ENCODE measurements at regions not wholly inside any gene's neighbourhood (a gene's known extent, or its start where the extent isn't known, plus 50 kb on each side); places are given as distances from the start of the nearest gene placed in this dataset.

DNA sequence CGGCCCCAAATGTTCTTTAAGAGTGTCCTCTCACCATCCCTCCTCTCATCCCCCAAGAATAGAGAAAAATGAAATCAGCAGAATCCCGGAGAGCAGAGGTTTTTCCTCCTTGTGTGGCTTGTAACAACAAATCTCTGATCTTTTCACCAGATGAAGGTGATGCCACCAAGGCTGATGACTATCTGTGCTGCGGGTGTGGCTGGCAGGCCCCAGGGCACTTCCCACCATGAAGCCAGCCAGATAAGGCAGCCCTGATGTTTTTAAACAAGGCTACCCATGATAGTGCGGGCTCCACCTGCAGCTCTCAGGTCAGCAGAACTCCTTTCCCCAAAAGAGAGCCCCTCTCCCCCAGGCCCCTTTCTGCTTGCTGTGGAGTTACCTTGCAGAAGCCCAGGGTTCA is 58.0 kb upstream of the PARP11 start:
- Histone ChIP-seq H3K27ac (ENCODE audit: low read depth, low read length) (no peak overlapping the region), H3K36me3 (ENCODE audit: control insufficient read depth in 1 of 2, insufficient read depth in 2 of 2, low read length in 2 of 2) (no peaks in the 10 kb centered on the region), H3K4me1 (ENCODE audit: control insufficient read depth in 1 of 2, insufficient read depth in 2 of 2, low read length in 2 of 2) (no peaks in the 10 kb centered on the region), H3K27me3 (ENCODE audit: control insufficient read depth in 1 of 2, insufficient read depth in 2 of 2, low read length in 2 of 2) (peaks cover 0 to 6% of the 10 kb centered on the region in 2 donors), H3K9me3 (ENCODE audit: control insufficient read depth in 1 of 2, low read length in 2 of 2) (no peaks in the 10 kb centered on the region), H3K4me3 (ENCODE audit: low read depth in 1 of 2, low read length in 2 of 2) (no peak overlapping the region), H3K9ac (ENCODE audit: low read depth in 1 of 2, low read length in 2 of 2) (no peak overlapping the region)

DNA sequence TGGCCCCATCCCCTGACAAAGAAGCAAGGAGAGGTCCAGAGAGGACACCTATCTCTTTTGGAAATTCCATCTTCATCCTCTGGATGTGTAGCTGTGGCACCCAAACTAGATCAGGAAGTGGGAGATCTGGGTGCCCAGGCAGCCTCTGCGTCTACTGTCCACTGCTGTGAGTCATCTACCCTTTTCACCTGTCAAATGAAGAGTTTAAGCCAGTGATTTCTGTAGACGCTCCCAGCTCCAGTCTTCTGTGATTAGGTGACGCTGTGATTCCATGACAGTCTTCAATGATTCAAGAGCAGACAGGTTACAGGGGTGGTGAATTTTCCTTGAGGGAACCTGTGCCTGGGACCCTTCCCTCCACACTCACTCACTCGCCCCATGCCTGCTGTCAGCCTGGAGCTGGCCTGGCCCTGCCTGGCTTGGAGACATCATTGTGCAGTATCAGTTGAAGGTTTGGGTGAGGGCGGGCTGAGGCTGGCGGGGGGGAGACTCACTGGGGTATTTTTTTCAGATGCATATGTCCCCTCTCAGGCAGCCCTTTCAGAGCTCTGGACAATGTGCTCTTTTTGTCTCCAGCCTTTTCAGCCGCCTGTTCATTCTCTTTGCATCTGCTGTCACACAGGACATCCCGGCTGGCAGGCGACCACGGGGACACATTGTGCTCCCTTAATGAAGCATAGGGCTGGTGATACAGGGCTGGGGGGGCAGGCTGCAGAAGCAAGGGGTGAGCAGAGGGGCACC is 56.8 kb upstream of the PARP11 start:
- H3K27ac ChIP-seq (ENCODE audit: low read depth, low read length), result no peak overlapping the region
- H3K4me1 ChIP-seq (ENCODE audit: control insufficient read depth in 1 of 2, insufficient read depth in 2 of 2, low read length in 2 of 2), result no peaks in the 10 kb centered on the region
- H3K4me3 ChIP-seq (ENCODE audit: low read depth in 1 of 2, low read length in 2 of 2), result no peak overlapping the region
- H3K36me3 ChIP-seq (ENCODE audit: control insufficient read depth in 1 of 2, insufficient read depth in 2 of 2, low read length in 2 of 2), result no peaks in the 10 kb centered on the region
- H3K9ac ChIP-seq (ENCODE audit: low read depth in 1 of 2, low read length in 2 of 2), result no peak overlapping the region
- no peaks in the 10 kb centered on the region for H3K9me3 ChIP-seq (ENCODE audit: control insufficient read depth in 1 of 2, low read length in 2 of 2)
- H3K27me3 ChIP-seq (ENCODE audit: control insufficient read depth in 1 of 2, insufficient read depth in 2 of 2, low read length in 2 of 2), result peaks cover 0 to 6% of the 10 kb centered on the region in 2 donors

DNA sequence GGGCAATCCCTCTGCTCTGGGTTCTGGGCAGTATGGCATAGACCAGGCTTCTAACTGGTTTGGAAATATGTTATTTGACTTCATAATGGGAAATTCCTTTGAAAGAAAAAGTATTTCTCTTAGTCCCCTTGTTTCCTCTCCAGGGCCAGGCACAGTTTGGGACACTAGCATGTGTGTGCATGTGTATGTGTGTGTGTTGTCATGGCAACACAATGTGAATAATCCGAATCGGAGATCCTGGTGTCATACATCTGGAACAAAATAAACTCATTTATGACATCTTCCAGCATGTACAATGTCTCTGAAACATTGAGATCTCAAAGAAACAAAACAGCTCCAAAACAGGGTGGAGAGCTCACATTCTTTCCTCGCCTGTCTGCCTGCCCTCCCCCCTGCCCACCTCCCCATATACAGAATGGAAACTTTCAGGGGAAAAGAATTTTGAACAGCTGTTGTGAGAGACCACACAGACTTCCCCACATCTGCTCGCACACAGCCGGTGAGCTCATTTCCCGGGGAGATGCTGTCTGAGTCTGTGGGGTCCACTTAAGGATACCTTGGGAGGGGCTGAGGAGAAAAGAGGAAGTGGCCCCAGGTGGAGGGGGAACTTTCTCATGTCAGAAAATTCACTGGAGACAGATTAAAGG is 55.5 kb upstream of the PARP11 start:
- no peaks in the 10 kb centered on the region for H3K4me1 ChIP-seq (ENCODE audit: control insufficient read depth in 1 of 2, insufficient read depth in 2 of 2, low read length in 2 of 2)
- no peak overlapping the region for H3K27ac ChIP-seq (ENCODE audit: low read depth, low read length)
- H3K27me3 ChIP-seq (ENCODE audit: control insufficient read depth in 1 of 2, insufficient read depth in 2 of 2, low read length in 2 of 2), result peaks cover 2 to 6% of the 10 kb centered on the region in 2 donors
- no peak overlapping the region for H3K9ac ChIP-seq (ENCODE audit: low read depth in 1 of 2, low read length in 2 of 2)
- no peaks in the 10 kb centered on the region for H3K36me3 ChIP-seq (ENCODE audit: control insufficient read depth in 1 of 2, insufficient read depth in 2 of 2, low read length in 2 of 2)
- H3K4me3 ChIP-seq (ENCODE audit: low read depth in 1 of 2, low read length in 2 of 2), result no peak overlapping the region
- H3K9me3 ChIP-seq (ENCODE audit: control insufficient read depth in 1 of 2, low read length in 2 of 2), result no peaks in the 10 kb centered on the region

DNA sequence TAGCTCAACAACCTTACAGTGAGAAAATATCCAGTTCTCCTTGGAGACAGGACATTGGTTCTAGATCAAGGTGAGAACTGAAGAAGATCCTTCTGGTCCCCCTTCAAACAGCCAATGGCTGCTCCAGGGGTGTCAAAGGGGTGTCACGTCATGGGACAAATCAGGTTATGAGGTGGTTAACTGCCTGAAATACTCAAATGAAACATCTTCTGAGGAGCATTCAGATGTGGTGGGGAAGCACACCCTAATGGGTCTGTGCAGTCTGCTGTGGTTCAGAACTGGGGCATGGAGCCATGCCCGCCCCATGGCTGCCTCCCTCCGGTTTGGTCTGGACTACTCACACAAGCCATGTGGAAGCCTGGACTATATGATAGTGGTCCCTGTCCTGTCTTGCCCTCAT is 52.4 kb upstream of the PARP11 start:
- Histone ChIP-seq H3K27me3 (ENCODE audit: control insufficient read depth in 1 of 2, insufficient read depth in 2 of 2, low read length in 2 of 2) (peaks cover 9 to 21% of the 10 kb centered on the region in 2 donors), H3K4me1 (ENCODE audit: control insufficient read depth in 1 of 2, insufficient read depth in 2 of 2, low read length in 2 of 2) (no peaks in the 10 kb centered on the region)

DNA sequence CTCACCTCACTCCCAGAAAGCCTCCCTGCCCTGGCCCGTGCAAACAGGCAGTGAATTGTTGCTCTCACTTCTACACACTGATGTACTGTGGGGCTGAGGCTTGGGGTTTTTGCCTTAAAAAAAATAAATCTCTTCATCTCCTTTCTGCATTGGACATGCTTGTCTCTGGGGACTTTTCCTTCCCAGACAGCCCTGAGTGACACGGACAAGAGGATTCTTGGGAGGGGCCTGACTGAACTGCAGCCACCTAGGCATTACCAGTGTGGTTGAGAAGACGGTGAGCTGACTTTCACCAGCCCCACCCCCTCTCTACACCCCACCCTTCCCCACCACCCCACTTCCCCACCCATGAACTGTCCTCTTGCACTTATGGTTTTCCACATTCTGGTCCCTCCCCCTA is 51.6 kb upstream of the PARP11 start:
- no peak overlapping the region for H3K9ac ChIP-seq (ENCODE audit: low read depth in 1 of 2, low read length in 2 of 2)
- H3K27ac ChIP-seq (ENCODE audit: low read depth, low read length), result no peak overlapping the region
- no peaks in the 10 kb centered on the region for H3K4me1 ChIP-seq (ENCODE audit: control insufficient read depth in 1 of 2, insufficient read depth in 2 of 2, low read length in 2 of 2)
- no peaks in the 10 kb centered on the region for H3K36me3 ChIP-seq (ENCODE audit: control insufficient read depth in 1 of 2, insufficient read depth in 2 of 2, low read length in 2 of 2)
- H3K27me3 ChIP-seq (ENCODE audit: control insufficient read depth in 1 of 2, insufficient read depth in 2 of 2, low read length in 2 of 2), result peaks cover 11 to 26% of the 10 kb centered on the region in 2 donors
- H3K9me3 ChIP-seq (ENCODE audit: control insufficient read depth in 1 of 2, low read length in 2 of 2), result no peaks in the 10 kb centered on the region
- H3K4me3 ChIP-seq (ENCODE audit: low read depth in 1 of 2, low read length in 2 of 2), result no peak overlapping the region

More for the DNA sequence above, 52.4 kb upstream of the PARP11 start:
- Histone ChIP-seq H3K27ac (ENCODE audit: low read depth, low read length) (no peak overlapping the region), H3K9me3 (ENCODE audit: control insufficient read depth in 1 of 2, low read length in 2 of 2) (no peaks in the 10 kb centered on the region), H3K36me3 (ENCODE audit: control insufficient read depth in 1 of 2, insufficient read depth in 2 of 2, low read length in 2 of 2) (no peaks in the 10 kb centered on the region), H3K9ac (ENCODE audit: low read depth in 1 of 2, low read length in 2 of 2) (no peak overlapping the region), H3K4me3 (ENCODE audit: low read depth in 1 of 2, low read length in 2 of 2) (no peak overlapping the region)

DNA sequence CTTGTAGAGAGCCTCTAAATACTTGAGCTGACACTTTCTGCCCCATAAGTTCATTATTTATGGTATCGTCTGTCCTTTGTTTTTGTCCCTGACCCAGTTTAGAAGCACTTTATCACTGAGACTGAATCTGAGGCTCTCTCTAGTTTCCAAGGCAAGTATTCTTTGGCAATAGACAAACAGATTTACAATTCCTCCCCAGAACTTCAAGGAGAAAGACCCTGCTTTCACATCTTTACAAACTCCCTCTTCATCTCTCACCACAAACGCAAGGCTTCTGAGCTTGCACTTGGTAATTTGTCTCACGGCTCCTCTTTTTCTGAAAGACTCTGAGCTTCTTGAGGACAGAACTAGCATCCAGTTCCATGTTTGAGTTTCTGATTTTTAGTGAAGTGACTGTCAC is 49.8 kb upstream of the PARP11 start:
- no peak overlapping the region for H3K4me3 ChIP-seq (ENCODE audit: low read depth in 1 of 2, low read length in 2 of 2)
- no peak overlapping the region for H3K9ac ChIP-seq (ENCODE audit: low read depth in 1 of 2, low read length in 2 of 2)
- no peak overlapping the region for H3K27ac ChIP-seq (ENCODE audit: low read depth, low read length)
- H3K27me3 ChIP-seq (ENCODE audit: control insufficient read depth in 1 of 2, insufficient read depth in 2 of 2, low read length in 2 of 2), result peaks cover 8 to 30% of the 10 kb centered on the region in 2 donors
- H3K36me3 ChIP-seq (ENCODE audit: control insufficient read depth in 1 of 2, insufficient read depth in 2 of 2, low read length in 2 of 2), result no peaks in the 10 kb centered on the region
- H3K9me3 ChIP-seq (ENCODE audit: control insufficient read depth in 1 of 2, low read length in 2 of 2), result no peaks in the 10 kb centered on the region
- H3K4me1 ChIP-seq (ENCODE audit: control insufficient read depth in 1 of 2, insufficient read depth in 2 of 2, low read length in 2 of 2), result no peaks in the 10 kb centered on the region
